Mesenchymal stem cell (in vitro differentiated cells and primary cell): ENCODE measurements at regions not wholly inside any gene's neighbourhood (a gene's known extent, or its start where the extent isn't known, plus 50 kb on each side); places are given as distances from the start of the nearest gene placed in this dataset.

Experiments used
- DNase-seq: peaks from one replicate; pipeline ENCODE4 v3.0.0-alpha.2; 2013
- H2AFZ ChIP-seq: one replicate; pipeline ENCODE4 v1.6.1; 2013; ENCODE audit warnings: low read depth, mild to moderate bottlenecking, control low read depth, inconsistent platforms, low read length, moderate library complexity
- H2AK5ac ChIP-seq: 2 replicates; pipeline ENCODE4 v1.6.1; 2013; ENCODE audit warnings: low read length, moderate library complexity, mild to moderate bottlenecking, inconsistent platforms; ENCODE audit not compliant: severe bottlenecking
- H2BK120ac ChIP-seq: one replicate; pipeline ENCODE4 v1.6.1; 2013; ENCODE audit warnings: low read depth, mild to moderate bottlenecking, inconsistent platforms, low read length, moderate library complexity
- H2BK12ac ChIP-seq, 2 experiments: one replicate each; pipeline ENCODE4 v1.6.1; 2013; ENCODE audit warnings: inconsistent platforms in 2 of 2, low read length in 2 of 2, mild to moderate bottlenecking in 2 of 2, moderate library complexity in 2 of 2, control low read depth in 1 of 2
- H2BK15ac ChIP-seq: one replicate; pipeline ENCODE4 v1.6.1; 2013; ENCODE audit warnings: mild to moderate bottlenecking, low read depth, inconsistent platforms; ENCODE audit not compliant: poor library complexity, severe bottlenecking
- H2BK5ac ChIP-seq: 2 replicates; pipeline ENCODE4 v1.6.1; 2013; ENCODE audit warnings: low read depth, mild to moderate bottlenecking, low read length, control low read depth, inconsistent platforms; ENCODE audit not compliant: poor library complexity, severe bottlenecking
- H3K14ac ChIP-seq, 2 experiments: one replicate each; pipeline ENCODE4 v1.6.1; 2013; ENCODE audit warnings: inconsistent platforms in 2 of 2, low read length in 2 of 2, control low read depth in 1 of 2, mild to moderate bottlenecking in 1 of 2, moderate library complexity in 1 of 2
- H3K18ac ChIP-seq, 2 experiments: one replicate each; pipeline ENCODE4 v1.6.1; 2013; ENCODE audit warnings: inconsistent platforms in 2 of 2, low read length in 2 of 2, control low read depth in 1 of 2, low read depth in 1 of 2, mild to moderate bottlenecking in 1 of 2
- H3K23ac ChIP-seq, 2 experiments: one replicate each; pipeline ENCODE4 v1.6.1; 2013; ENCODE audit warnings: inconsistent platforms in 2 of 2, low read length in 2 of 2, mild to moderate bottlenecking in 2 of 2, moderate library complexity in 2 of 2, control low read depth in 1 of 2
- H3K27ac ChIP-seq: 2 replicates; pipeline ENCODE4 v1.5.1; 2013; ENCODE audit warnings: mild to moderate bottlenecking, moderate library complexity, low read length, control low read depth, inconsistent platforms; ENCODE audit not compliant: poor library complexity, severe bottlenecking
- H3K27me3 ChIP-seq, 2 experiments: 2 replicates each; pipeline versions ENCODE4 v1.6.1 to v1.7.0; 2013; ENCODE audit warnings: low read length in 2 of 2, mild to moderate bottlenecking in 2 of 2, moderate library complexity in 2 of 2, control low read depth in 1 of 2, inconsistent platforms in 1 of 2; ENCODE audit not compliant: control insufficient read depth in 1 of 2, insufficient read depth in 1 of 2
- H3K36me3 ChIP-seq, 2 experiments: 2 replicates each; pipeline versions ENCODE4 v1.6.1 to v1.7.0; 2013; ENCODE audit warnings: low read length in 2 of 2, control low read depth in 1 of 2, inconsistent platforms in 1 of 2, low read depth in 1 of 2, mild to moderate bottlenecking in 1 of 2; ENCODE audit not compliant: insufficient read depth in 2 of 2, control insufficient read depth in 1 of 2
- H3K4ac ChIP-seq, 2 experiments: one replicate each; pipeline ENCODE4 v1.6.1; 2013; ENCODE audit warnings: inconsistent platforms in 2 of 2, low read length in 2 of 2, mild to moderate bottlenecking in 2 of 2, moderate library complexity in 2 of 2, control low read depth in 1 of 2, low read depth in 1 of 2
- H3K4me1 ChIP-seq: 2 replicates; pipeline ENCODE4 v1.6.1; 2013; ENCODE audit warnings: low read depth, low read length, control low read depth; ENCODE audit not compliant: control insufficient read depth, insufficient read depth
- H3K4me2 ChIP-seq: 2 replicates; pipeline ENCODE4 v1.6.1; 2013; ENCODE audit warnings: low read length, mild to moderate bottlenecking, inconsistent platforms; ENCODE audit not compliant: poor library complexity, severe bottlenecking
- H3K4me3 ChIP-seq, 2 experiments: 2 replicates each; pipeline versions ENCODE4 v1.5.1 to v1.7.0; 2013; ENCODE audit warnings: low read length in 2 of 2, mild to moderate bottlenecking in 2 of 2, control low read depth in 1 of 2, low read depth in 1 of 2; ENCODE audit not compliant: insufficient read depth in 1 of 2
- H3K79me1 ChIP-seq: replicated peaks from 2 replicates; pipeline ENCODE4 v1.6.1; 2013; ENCODE audit warnings: mild to moderate bottlenecking, control low read depth, low read length, inconsistent platforms; ENCODE audit not compliant: poor library complexity, severe bottlenecking
- H3K9ac ChIP-seq: 2 replicates; pipeline ENCODE4 v1.7.0; 2013; ENCODE audit warnings: mild to moderate bottlenecking, low read length, moderate library complexity
- H3K9me3 ChIP-seq: 2 replicates; pipeline ENCODE4 v1.7.0; 2013; ENCODE audit warnings: mild to moderate bottlenecking, low read length; ENCODE audit not compliant: control insufficient read depth
- H4K8ac ChIP-seq: one replicate; pipeline ENCODE4 v1.6.1; 2013; ENCODE audit warnings: inconsistent platforms, mild to moderate bottlenecking, low read length, moderate library complexity
- H4K91ac ChIP-seq: one replicate; pipeline ENCODE4 v1.6.1; 2013; ENCODE audit warnings: mild to moderate bottlenecking, low read length, inconsistent platforms
- WGBS: methylation state at CpG from one replicate; pipeline ENCODE4 v1.1.7; 2013; ENCODE audit warnings: mixed read lengths; 5-methylcytosine and 5-hydroxymethylcytosine counted together

DNA sequence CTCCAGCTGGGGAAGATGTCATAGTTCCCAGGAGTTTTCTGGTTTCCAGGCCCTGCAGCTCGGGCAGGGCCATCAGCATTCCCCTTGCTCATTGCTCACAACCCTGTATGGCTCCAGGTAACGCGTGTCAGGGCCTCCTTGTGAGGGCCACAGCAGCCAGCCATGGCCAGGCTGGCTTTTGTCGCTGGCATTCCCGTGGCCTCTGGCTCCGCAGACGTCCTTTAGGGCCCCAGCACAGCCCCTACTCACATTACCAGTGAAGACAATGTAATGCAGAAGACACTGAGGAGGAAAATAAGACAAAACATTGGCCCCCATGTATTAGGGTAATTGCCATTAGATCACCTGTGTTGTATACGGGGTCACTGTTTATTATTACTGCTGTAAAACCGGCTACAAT, 1799.0 kb downstream of the TP53TG3F start:
- no peak overlapping the region for H4K8ac ChIP-seq
- H3K36me3 ChIP-seq, result no peaks in the 10 kb centered on the region
- H4K91ac ChIP-seq, result no peak overlapping the region
- no peak overlapping the region for H3K9ac ChIP-seq
- H3K4me3 ChIP-seq, result no peak overlapping the region
- H2BK120ac ChIP-seq, result no peak overlapping the region
- whole genome bisulfite sequencing, result 76% methylated on average over 7 of the region's 9 CpGs
- no peak overlapping the region for H2AK5ac ChIP-seq
- H3K4me2 ChIP-seq, result no peak overlapping the region
- H3K79me1 ChIP-seq, result no peaks in the 10 kb centered on the region
- H2AFZ ChIP-seq, result no peak overlapping the region
- no peak for DNase-seq
- no peak overlapping the region for H3K18ac ChIP-seq
- H3K23ac ChIP-seq, result no peak overlapping the region
- H2BK12ac ChIP-seq, result no peak overlapping the region
- no peak overlapping the region for H3K4ac ChIP-seq
- H3K4me1 ChIP-seq, result no peaks in the 10 kb centered on the region
- no peaks in the 10 kb centered on the region for H3K27me3 ChIP-seq
- no peak overlapping the region for H3K14ac ChIP-seq
- H3K27ac ChIP-seq, result no peak overlapping the region
- no peak overlapping the region for H2BK5ac ChIP-seq
- peaks cover 6% of the 10 kb centered on the region for H3K9me3 ChIP-seq
- H2BK15ac ChIP-seq, result no peak overlapping the region

DNA sequence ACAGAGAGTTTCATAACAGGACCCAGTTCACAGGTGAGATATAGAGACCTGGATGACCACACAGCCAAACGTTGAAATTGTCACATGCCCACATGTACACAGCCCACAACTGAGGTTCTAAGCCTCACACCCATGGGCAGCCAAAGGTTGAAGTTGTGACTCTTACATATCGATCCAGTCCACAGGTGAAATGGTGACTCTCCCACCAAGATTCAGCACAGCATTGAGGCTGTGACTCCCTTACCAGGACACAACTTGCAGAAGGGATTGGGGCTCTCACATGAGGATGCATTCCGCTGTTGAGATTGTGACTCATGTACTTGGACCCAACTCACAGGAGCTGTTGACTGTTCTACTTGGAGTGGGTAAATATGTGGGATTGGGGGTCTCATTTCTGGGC, 1836.4 kb downstream of the TP53TG3F start:
- H3K4me1 ChIP-seq, result no peaks in the 10 kb centered on the region
- 57% methylated on average over 3 of the region's 3 CpGs for WGBS

DNA sequence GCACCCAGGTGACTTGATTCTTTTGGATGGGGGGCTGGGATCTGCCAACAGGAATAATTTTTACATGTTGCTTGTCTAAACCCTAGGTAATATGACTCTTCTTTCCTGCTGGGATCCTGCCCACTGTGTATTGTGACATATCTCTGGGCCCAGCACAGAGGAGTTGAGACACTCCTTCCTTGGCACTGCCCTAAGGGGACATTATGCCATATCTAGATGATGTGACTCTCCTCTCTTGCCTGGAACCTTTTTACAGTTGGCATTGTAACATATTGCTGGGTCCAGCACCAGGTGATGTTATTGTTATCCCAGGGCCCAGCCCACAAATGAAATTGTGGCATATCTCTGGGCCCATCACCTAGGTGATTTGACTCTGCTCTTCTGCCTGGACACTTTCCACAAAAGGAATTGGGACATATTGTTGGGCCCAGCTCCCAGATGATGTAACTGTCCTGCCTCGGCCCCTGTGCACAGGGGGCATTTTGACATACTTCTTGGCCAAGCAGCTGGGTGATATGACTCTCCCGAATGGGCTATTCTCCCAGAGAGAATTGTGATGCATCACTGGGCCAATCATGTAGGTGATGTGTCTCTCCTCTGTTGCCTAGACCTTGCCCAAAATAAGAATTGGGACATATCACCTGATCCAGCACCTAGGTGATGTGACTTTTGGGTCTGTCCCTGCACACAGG, 1837.7 kb downstream of the TP53TG3F start:
- Histone ChIP-seq H3K36me3 (no peaks in the 10 kb centered on the region), H3K9ac (no peak overlapping the region), H2BK120ac (no peak overlapping the region), H3K14ac (no peak overlapping the region), H3K4ac (no peak overlapping the region), H4K91ac (no peak overlapping the region), H2BK15ac (no peak overlapping the region), H2BK12ac (no peak overlapping the region), H3K4me3 (no peak overlapping the region), H3K27me3 (no peaks in the 10 kb centered on the region), H4K8ac (no peak overlapping the region), H3K23ac (no peak overlapping the region), H3K79me1 (no peaks in the 10 kb centered on the region), H3K18ac (no peak overlapping the region), H3K4me1 (no peaks in the 10 kb centered on the region), H2AFZ (no peak overlapping the region), H3K4me2 (no peak overlapping the region), H3K9me3 (peaks cover 3% of the 10 kb centered on the region), H2BK5ac (no peak overlapping the region), H2AK5ac (no peak overlapping the region), H3K27ac (no peak overlapping the region)
- WGBS, result 53% methylated on average over 2 of the region's 2 CpGs
- DNase-seq, result no peak

More for the DNA sequence above, 1836.4 kb downstream of the TP53TG3F start:
- no peak overlapping the region for H2BK120ac ChIP-seq
- H2BK15ac ChIP-seq, result no peak overlapping the region
- H2BK12ac ChIP-seq, result no peak overlapping the region
- no peak overlapping the region for H3K9ac ChIP-seq
- no peaks in the 10 kb centered on the region for H3K79me1 ChIP-seq
- no peak overlapping the region for H3K4me2 ChIP-seq
- no peak overlapping the region for H3K4me3 ChIP-seq
- H3K27ac ChIP-seq, result no peak overlapping the region
- peaks cover 3% of the 10 kb centered on the region for H3K9me3 ChIP-seq
- no peak overlapping the region for H3K14ac ChIP-seq
- H3K4ac ChIP-seq, result no peak overlapping the region
- no peaks in the 10 kb centered on the region for H3K27me3 ChIP-seq
- no peaks in the 10 kb centered on the region for H3K36me3 ChIP-seq
- H4K8ac ChIP-seq, result no peak overlapping the region
- H3K18ac ChIP-seq, result no peak overlapping the region
- no peak for DNase-seq
- H3K23ac ChIP-seq, result no peak overlapping the region
- no peak overlapping the region for H2AFZ ChIP-seq
- no peak overlapping the region for H2AK5ac ChIP-seq
- no peak overlapping the region for H4K91ac ChIP-seq
- no peak overlapping the region for H2BK5ac ChIP-seq

DNA sequence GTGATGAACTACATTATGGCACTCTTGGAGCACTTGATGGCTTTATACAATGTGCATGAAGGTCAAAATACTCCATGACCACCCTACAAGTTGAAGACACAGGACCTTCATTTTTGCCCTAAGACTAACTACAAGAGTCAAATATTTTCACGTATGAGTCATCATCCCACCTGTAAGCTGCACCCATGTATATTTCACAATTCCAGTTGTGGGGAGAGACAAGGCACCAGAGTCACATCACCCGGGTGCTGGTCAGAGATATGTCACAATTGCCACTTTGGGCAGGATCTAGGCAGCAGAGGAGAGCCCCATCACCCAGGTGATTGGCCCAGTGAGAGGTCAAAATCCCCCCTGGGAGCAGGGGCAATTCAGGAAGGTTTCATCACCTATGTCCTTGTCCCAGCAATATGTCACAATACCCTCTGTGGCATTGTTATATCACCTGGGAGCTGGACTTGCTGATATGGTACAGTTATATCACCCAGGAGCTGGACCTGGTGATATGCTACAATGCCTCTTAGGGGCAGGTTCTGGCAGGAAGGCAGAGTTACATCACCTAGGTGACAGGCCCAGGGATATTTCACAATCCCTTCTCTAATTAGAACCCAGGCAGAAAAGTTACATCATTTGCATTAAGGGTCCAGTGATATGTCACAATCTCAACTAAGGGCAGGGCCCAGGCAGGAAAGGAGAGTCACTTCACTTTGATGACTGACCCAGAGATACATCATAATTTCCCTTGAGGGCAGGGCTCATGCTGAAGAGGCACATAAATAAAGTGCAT, 1839.2 kb downstream of the TP53TG3F start:
- Histone ChIP-seq H3K18ac (no peak overlapping the region), H2BK12ac (no peak overlapping the region), H3K36me3 (no peaks in the 10 kb centered on the region), H2AK5ac (no peak overlapping the region), H3K23ac (no peak overlapping the region), H3K27me3 (no peaks in the 10 kb centered on the region), H3K4me1 (no peaks in the 10 kb centered on the region), H4K91ac (no peak overlapping the region), H4K8ac (no peak overlapping the region), H3K9me3 (peaks cover 3% of the 10 kb centered on the region), H3K79me1 (no peaks in the 10 kb centered on the region), H3K27ac (no peak overlapping the region), H3K9ac (no peak overlapping the region), H3K4ac (no peak overlapping the region), H2BK15ac (no peak overlapping the region), H2BK5ac (no peak overlapping the region), H3K4me3 (no peak overlapping the region), H3K14ac (no peak overlapping the region), H2BK120ac (no peak overlapping the region), H2AFZ (no peak overlapping the region), H3K4me2 (no peak overlapping the region)
- no peak for DNase-seq
- WGBS, result 44% methylated on average over 2 of the region's 2 CpGs
